ENCODE measurements at regions not wholly inside any gene's neighbourhood (a gene's known extent, or its start where the extent isn't known, plus 50 kb on each side); places are given as distances from the start of the nearest gene placed in this dataset.

- Histone ChIP-seq H3K36me3 (no peaks in the 10 kb centered on the region), H3K27ac (no peak overlapping the region), H3K27me3 (no peaks in the 10 kb centered on the region), H3K4me1 (peaks cover 5% of the 10 kb centered on the region), H3K4me3 (no peak overlapping the region), H3K9me3 (no peaks in the 10 kb centered on the region)
- TF ChIP-seq POLR2A (IDR thresholded peaks at IDR 0.05) (no peak), POLR2AphosphoS5 (IDR thresholded peaks at IDR 0.05; ENCODE audit: insufficient read depth in 1 of 2, low read depth in 1 of 2) (no peak), CTCF (IDR thresholded peaks at IDR 0.05) (no peak)
- intact Hi-C loops (cut with DNase I), result no loop called here
- peak; percentile 77 to 91 for DNase-seq (ENCODE audit: extremely low spot score in 2 of 2)
Measured at GRCh38 chr15:31273258-31273941, 53.2 kb upstream of the KLF13 start.

- DNase-seq (ENCODE audit: extremely low spot score in 2 of 2), result peak; percentile 61 to 79
- Histone ChIP-seq H3K4me3 (no peak overlapping the region), H3K9me3 (no peaks in the 10 kb centered on the region), H3K36me3 (no peaks in the 10 kb centered on the region), H3K27ac (no peak overlapping the region), H3K27me3 (no peaks in the 10 kb centered on the region), H3K4me1 (peaks cover 6% of the 10 kb centered on the region)
- TF ChIP-seq CTCF (IDR thresholded peaks at IDR 0.05) (no peak), POLR2A (IDR thresholded peaks at IDR 0.05) (no peak), POLR2AphosphoS5 (IDR thresholded peaks at IDR 0.05; ENCODE audit: insufficient read depth in 1 of 2, low read depth in 1 of 2) (no peak)
- intact Hi-C loops (cut with DNase I), result no loop called here
Measured at GRCh38 chr15:31274496-31275330, 51.9 kb upstream of the KLF13 start.

GRCh38 chr15:31275331-31276262, 51.0 kb upstream of the KLF13 start:
- no peak for TF ChIP-seq POLR2AphosphoS5 (IDR thresholded peaks at IDR 0.05; ENCODE audit: insufficient read depth in 1 of 2, low read depth in 1 of 2)
- no peak for TF ChIP-seq CTCF (IDR thresholded peaks at IDR 0.05)
- TF ChIP-seq POLR2A (IDR thresholded peaks at IDR 0.05), result no peak
- Histone ChIP-seq H3K9me3 (no peaks in the 10 kb centered on the region), H3K4me3 (no peak overlapping the region), H3K27me3 (no peaks in the 10 kb centered on the region), H3K36me3 (no peaks in the 10 kb centered on the region), H3K4me1 (peaks cover 13% of the 10 kb centered on the region), H3K27ac (no peak overlapping the region)
- intact Hi-C loops (cut with DNase I), result no loop called here
- peak; percentile 69 to 72 for DNase-seq (ENCODE audit: extremely low spot score in 2 of 2)

GRCh38 chr15:31276596-31277298, 49.9 kb upstream of the KLF13 start:
- intact Hi-C loops (cut with DNase I), result no loop called here
- TF ChIP-seq POLR2A (IDR thresholded peaks at IDR 0.05), result no peak
- TF ChIP-seq POLR2AphosphoS5 (IDR thresholded peaks at IDR 0.05; ENCODE audit: insufficient read depth in 1 of 2, low read depth in 1 of 2), result no peak
- TF ChIP-seq CTCF (IDR thresholded peaks at IDR 0.05), result no peak

More at GRCh38 chr15:31276596-31277298, 49.9 kb upstream of the KLF13 start:
- H3K4me1 ChIP-seq, result peaks cover 13% of the 10 kb centered on the region
- no peaks in the 10 kb centered on the region for H3K9me3 ChIP-seq
- no peak overlapping the region for H3K27ac ChIP-seq
- H3K4me3 ChIP-seq, result no peak overlapping the region
- DNase-seq (ENCODE audit: extremely low spot score in 2 of 2), result peak; percentile 79 to 84
- no peaks in the 10 kb centered on the region for H3K36me3 ChIP-seq
- no peaks in the 10 kb centered on the region for H3K27me3 ChIP-seq
